HG02642 (cell line): ENCODE measurements at regions not wholly inside any gene's neighbourhood (a gene's known extent, or its start where the extent isn't known, plus 50 kb on each side); places are given as distances from the start of the nearest gene placed in this dataset.
"Not testable (repeated sequence)": the region's sequence is repeated elsewhere in the genome, so short reads cannot be mapped to it uniquely, and the experiment has no call there.

Experiments
- ATAC-seq: cut with Tn5 transposase; IDR thresholded peaks from one replicate; pipeline ENCODE4 v1.9.1; 2021; ENCODE audit warnings: mild to moderate bottlenecking; ENCODE audit not compliant: unreplicated experiment, poor library complexity

DNA sequence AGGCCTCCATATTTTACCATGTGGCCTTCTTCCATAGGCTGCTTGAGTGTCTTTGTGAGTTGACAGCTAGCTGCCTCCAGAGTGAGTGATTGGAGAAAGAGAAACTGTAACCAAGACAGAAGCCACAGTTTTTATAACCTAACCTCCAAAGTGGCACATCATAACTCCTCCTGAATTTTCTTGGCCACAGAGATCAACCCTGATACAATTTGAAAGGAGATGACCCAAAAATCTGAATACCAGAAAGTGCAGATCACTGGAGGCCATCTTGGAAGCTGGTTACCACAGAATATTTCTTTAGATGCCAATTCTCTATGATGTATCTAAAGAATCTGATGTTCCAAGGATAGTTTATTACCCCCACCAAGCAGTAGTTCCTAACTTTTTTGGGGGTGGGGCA is 254.3 kb upstream of the PDE4D start:
- ATAC-seq = no peak

DNA sequence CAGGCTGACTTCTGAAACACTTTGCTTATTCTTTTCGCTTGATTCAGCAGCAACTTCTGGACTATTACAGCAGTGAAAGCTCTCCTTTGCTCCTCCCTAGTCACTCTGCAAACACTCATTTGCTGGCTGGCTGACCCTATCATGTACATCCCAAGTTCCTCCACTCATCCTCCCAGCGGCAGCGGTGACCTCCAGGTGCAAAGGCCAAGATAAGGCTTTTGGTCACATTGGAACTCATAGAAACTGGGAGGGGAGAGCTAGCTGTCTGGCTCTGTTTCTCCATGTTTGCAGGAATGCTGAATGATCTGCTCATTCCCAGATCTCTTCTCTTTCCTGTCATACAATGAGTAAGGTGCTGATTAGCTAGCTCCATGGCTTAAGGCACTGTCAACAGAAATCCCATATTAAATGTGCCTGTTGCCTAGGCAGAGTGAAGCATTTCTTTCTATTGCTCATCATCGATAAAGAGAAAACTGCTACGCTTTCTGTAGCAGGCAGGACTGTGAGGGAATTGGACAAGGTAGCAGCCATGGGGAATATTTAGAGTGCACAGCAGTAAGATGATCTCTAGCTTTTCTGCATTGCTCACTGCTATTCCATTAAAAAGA is 250.5 kb upstream of the PDE4D start:
- no peak for ATAC-seq

DNA sequence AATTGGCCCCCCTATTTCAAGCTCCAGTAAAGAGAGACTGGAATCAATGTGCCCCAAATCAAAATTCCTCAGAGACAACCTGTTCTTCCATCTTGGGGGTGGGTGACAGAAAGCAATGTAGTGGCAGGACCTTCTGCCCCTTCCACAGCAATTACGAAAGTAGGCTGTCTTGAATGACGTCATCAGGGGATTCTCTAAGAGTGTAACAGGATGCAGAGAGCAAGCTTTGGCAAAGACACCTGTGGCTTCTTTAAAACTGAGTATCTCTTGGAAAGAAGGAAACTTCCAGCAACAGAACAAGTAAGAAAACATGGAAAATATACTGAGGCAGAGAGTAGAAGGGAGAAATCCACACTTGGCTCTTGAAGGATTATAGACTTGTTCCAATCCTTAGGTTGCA is 247.6 kb upstream of the PDE4D start:
- ATAC-seq = no peak

DNA sequence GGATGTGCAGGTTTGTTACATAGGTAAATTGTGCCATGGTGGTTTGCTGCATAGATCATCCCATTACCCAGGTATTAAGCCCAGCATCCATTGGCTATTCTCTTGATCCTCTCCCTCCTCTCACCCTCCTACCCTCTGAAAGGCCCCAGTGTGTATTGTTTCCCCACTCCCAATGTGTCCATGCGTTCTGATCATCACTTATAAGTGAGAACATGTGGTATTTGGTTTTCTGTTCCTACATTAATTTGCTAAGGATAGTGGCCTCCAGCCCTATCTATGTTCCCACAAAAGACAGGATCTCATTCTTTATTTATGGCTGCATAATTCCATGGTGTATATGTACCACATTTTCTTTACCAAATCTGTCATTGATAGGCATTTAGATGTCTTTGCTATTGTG is 243.3 kb upstream of the PDE4D start:
- no peak for ATAC-seq

GRCh38 chr5:60131504-60131903 is 238.0 kb upstream of the PDE4D start:
- ATAC-seq = no peak

- ATAC-seq = no peak
Measured at GRCh38 chr5:60125636-60126035, 232.1 kb upstream of the PDE4D start.

DNA sequence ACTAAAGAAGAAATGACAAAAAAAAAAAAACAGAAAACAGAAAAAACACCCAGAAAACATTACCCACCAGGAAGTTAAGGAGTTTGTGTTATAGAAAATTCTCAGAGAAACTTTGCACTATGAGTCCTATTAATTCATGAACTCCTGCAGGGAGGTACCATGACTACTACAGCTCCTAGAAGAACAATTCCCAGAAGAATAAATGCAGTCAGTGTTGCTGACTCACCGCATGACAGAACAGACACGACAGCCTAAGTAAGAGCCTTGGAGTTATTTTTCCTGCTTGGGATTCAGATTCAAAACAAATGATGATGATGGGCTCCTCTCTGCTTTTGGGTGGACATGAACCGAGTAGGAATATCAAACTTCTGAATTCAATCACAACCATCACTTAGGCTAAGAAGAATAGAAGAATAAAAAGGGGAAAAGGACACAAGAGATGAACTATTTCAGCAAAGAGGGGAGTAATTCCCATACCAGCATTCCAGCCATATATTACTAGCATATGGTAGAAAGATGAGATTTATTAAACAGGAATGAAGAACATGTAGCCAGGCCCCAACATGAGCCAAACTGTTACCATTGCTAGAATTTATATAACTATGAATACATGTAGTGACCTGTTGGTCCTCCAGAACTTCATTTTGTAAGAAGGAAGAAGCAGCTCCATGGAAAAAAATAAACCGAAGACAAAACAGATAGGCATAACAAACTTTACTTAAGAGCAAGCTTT is 209.6 kb upstream of the PDE4D start:
- ATAC-seq = no peak

- no peak for ATAC-seq
Measured at GRCh38 chr5:60101573-60101972, 208.0 kb upstream of the PDE4D start.

DNA sequence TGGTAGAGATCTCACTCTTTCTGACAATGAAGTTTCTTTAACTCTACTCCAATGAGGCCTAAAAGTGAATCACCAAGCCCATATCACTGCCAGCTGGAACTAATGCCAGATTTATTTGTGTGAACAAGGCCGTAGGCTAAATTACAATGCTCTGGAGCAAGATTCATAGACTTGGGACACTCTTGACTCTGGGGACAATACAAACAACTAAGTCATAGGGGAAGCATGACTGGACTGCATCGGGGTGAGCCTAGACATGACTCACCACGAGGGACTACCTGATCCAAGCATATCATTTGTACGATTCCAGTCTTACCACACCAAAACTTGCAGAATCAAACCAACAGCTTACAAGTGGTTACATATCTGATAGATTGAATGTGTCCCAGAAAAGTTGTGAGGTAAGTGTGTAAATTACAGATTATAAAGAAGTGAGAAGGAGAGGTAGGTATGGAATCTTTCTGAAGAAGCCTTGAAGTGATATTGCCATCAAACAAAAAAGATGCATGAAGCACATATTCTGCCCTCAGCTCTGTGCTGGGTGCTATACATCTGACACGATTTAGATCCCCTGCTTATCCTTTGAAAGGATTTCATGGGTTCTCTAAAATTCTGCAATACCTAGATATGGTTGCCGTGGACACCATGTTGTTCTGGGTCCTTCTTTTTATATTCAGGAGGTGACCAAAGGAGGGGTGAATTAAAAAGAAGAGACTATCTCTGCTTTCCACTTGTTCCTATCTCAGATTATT is 199.3 kb upstream of the PDE4D start:
- no peak for ATAC-seq

- ATAC-seq = no peak
Measured at GRCh38 chr5:60086583-60086982, 193.1 kb upstream of the PDE4D start.

GRCh38 chr5:60084226-60084625 is 190.7 kb upstream of the PDE4D start:
- no peak for ATAC-seq

- ATAC-seq = no peak
Measured at GRCh38 chr5:60077292-60077691, 183.8 kb upstream of the PDE4D start.

GRCh38 chr5:60076746-60077145 is 183.2 kb upstream of the PDE4D start:
- no peak for ATAC-seq

DNA sequence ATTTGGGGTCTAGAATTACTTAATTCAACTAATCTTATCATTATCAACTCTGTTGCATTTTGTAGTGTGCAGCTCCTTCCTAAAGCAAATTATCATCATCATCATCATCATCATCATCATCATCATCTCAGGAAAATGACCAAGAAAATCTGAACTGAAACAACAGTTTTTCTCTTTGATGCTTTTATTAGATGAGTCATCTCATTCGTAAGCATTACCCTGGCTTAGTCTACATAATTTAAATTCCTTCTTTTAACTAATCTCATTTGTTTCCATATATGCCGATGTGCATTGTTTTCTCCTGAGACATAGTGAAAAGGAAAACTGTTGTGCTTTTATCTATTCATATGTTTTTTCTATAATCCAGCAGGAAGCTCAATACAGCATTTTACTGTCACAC is 173.0 kb upstream of the PDE4D start:
- no peak for ATAC-seq

DNA sequence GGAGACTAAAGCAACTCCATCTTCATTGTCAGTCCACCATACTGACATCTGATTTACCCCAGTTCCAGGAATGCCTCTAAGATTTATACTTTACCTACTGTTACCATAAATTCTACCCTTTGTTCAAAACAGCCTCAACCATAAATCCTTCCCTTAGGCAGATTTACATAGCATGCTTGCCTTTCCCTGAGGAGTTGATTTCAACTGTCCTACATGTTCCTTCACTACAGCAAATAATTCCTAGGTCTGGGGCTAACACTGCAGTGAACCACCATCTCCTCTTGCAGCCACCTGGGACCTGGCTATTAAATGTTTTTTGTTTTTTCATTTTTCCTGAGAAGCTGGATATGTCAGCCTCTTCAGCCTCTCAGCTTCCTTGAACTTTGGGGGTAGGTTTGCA is 166.9 kb upstream of the PDE4D start:
- no peak for ATAC-seq

DNA sequence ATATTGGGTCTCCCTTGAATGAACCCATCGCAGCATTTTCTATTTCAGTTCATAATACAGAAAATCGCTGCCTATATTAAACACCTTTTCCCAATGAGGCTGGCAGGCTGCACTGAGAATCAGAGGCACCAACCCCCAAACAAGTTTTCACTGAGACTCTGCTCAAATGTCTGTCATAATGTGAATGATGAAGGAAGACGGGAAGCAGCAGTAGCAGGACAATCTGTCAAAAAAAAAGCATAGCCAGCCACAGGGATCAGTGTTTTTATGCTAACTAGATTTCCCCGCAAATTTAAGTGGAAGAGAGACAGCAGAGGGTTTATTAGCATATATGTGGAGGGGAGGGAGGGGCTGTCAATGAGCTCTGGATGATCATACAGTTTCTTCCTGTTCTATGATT is 162.7 kb upstream of the PDE4D start:
- ATAC-seq = no peak

GRCh38 chr5:60055168-60055567 is 161.6 kb upstream of the PDE4D start:
- ATAC-seq = no peak

DNA sequence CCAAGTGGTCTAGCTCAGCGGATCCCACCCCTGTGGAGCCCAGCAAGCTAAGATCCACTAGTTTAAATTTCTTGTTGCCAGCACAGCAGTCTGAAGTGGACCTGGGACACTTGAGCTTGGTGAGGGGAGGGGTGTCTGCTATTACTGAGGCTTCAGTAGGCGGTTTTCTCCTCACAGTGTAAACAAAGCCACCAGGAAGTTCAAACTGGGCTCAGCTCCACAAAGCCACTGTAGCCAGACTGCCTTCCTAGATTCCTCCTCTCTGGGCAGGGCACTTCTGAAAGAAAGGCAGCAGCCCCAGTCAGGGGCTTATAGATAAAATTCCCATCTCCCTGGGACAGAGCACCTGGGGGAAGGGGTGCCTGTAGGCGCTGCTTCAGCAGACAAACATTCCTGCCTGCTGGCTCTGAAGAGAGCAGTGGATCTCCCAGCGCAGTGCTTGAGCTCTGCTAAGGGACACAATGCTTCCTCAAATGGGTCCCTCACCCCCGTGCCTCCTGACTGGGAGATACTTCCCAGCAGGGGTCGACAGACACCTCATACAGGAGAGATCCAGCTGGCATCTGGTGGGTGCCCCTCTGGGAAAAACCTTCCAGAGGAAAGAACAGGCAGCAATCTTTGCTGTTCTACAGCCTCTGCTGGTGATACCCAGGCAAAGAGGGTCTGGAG is 148.6 kb upstream of the PDE4D start:
- ATAC-seq = not testable (repeated sequence)

DNA sequence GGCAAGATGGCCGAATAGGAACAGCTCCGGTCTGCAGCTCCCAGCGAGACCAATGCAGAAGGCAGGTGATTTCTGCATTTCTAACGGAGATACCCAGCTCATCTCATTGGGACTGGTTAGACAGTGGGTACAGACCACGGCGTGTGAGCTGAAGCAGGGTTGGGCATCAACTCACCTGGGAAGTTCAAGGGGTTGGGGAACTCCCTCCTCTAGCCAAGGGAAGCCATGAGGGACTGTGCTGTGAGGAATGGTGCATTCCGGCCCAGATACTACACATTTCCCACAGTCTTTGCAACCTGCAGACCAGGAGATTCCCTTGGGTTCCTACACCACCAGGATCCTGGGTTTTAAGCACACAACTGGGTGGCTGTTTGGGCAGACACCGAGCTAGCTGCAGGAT is 148.0 kb upstream of the PDE4D start:
- not testable (repeated sequence) for ATAC-seq

DNA sequence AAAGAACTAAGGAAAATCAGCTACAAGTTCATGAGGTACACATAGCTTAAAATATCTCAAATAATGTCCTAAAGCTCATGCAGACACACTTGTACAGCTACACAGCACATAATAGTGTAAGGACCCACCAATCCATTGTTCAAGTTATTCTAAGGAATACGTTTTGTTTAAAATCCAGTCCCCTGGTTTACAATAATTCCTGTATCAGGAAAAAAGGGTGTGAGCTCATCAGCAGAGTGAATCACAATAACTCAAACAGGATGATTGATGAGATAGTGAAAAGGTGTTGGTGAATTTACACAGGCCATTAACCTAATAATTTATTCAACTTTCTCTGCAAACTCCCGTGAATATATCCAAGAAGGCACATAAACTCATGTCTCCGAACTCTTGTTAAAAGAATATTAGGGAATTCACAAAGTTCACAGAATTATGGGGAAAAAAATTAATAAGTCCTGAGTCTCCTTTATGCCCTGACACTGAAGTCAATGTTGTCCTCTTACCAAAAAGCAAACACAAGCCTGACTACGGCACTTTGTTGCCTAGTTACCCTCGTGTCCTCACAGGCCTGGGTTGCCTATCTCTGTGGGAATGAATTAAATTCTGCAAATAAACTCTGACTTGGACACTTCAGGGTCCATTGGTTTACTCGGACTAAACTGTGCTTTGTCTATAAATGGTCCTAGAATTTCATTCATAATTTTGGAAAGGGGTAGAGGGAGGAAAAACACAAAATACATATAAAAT is 142.8 kb upstream of the PDE4D start:
- ATAC-seq = no peak
